GM03348 (cell line): ENCODE measurements at regions not wholly inside any gene's neighbourhood (a gene's known extent, or its start where the extent isn't known, plus 50 kb on each side); places are given as distances from the start of the nearest gene placed in this dataset.

ENCODE experiments used
- DNase-seq: peaks from one replicate; pipeline ENCODE4 v3.0.0; 2012; ENCODE audit warnings: low spot score

- no peak for DNase-seq
Measured at GRCh38 chr2:172153156-172153555, 50.5 kb upstream of the DLX2 start.

GRCh38 chr2:172153757-172154156, 51.1 kb upstream of the DLX2 start:
- no peak for DNase-seq

- DNase-seq: no peak
Measured at GRCh38 chr2:172155752-172156151, 53.1 kb upstream of the DLX2 start.

GRCh38 chr2:172160839-172161238, 58.1 kb upstream of the DLX2 start:
- DNase-seq: no peak

GRCh38 chr2:172162225-172162733, 59.6 kb upstream of the DLX2 start:
- no peak for DNase-seq

GRCh38 chr2:172162739-172163336, 60.1 kb upstream of the DLX2 start:
- DNase-seq: no peak

GRCh38 chr2:172168917-172169346, 66.2 kb upstream of the DLX2 start:
- peak; percentile 64 for DNase-seq

- DNase-seq: peak; percentile 37
Measured at GRCh38 chr2:172169611-172170010, 66.9 kb upstream of the DLX2 start.

- peak; percentile 94 for DNase-seq
Measured at GRCh38 chr2:172172513-172173173, 69.9 kb upstream of the DLX2 start.

- no peak for DNase-seq
Measured at GRCh38 chr2:172173174-172173706, 70.5 kb upstream of the DLX2 start.

GRCh38 chr2:172177581-172177980, 74.9 kb upstream of the DLX2 start:
- DNase-seq: no peak

GRCh38 chr2:172177996-172178395, 75.3 kb upstream of the DLX2 start:
- DNase-seq: peak; percentile 21

GRCh38 chr2:172179045-172179701, 76.5 kb upstream of the DLX2 start:
- peak; percentile 47 for DNase-seq

GRCh38 chr2:172181840-172182239, 79.1 kb upstream of the DLX2 start:
- DNase-seq: no peak

- no peak for DNase-seq
Measured at GRCh38 chr2:172182624-172183023, 79.9 kb upstream of the DLX2 start.

- no peak for DNase-seq
Measured at GRCh38 chr2:172193331-172194089, 90.8 kb upstream of the DLX2 start.

- no peak for DNase-seq
Measured at GRCh38 chr2:172195836-172196376, 93.2 kb upstream of the DLX2 start.

- peak; percentile 60 for DNase-seq
Measured at GRCh38 chr2:172196768-172197431, 94.2 kb upstream of the DLX2 start.

GRCh38 chr2:172198361-172198760, 95.7 kb upstream of the DLX2 start:
- DNase-seq: no peak

- no peak for DNase-seq
Measured at GRCh38 chr2:172198908-172199307, 96.2 kb upstream of the DLX2 start.

GRCh38 chr2:172200495-172201085, 97.9 kb upstream of the DLX2 start:
- DNase-seq: peak; percentile 28
